ENCODE measurements at regions not wholly inside any gene's neighbourhood (a gene's known extent, or its start where the extent isn't known, plus 50 kb on each side); places are given as distances from the start of the nearest gene placed in this dataset.
"Not testable (repeated sequence)": the region's sequence is repeated elsewhere in the genome, so short reads cannot be mapped to it uniquely, and the experiment has no call there.

GRCh38 chr10:105733924-105734323 is 1092.8 kb downstream of the SORCS3 start:
- ATAC-seq (peak; percentile 94 to 99 (median 96)), FAIRE-seq (no peak), DNase-seq (peak in 3 of 6 donors; percentile 24 to 43 (median 25))
- TF ChIP-seq CTCF (IDR thresholded peaks at IDR 0.05): no peak
- intact Hi-C loops (cut with DNase I): no loop called here
- Histone ChIP-seq H3K27me3 (no peaks in the 10 kb centered on the region), H3K4me1 (peaks cover 4 to 13% (median 13%) of the 10 kb centered on the region in 3 donors), H3K4me3 (no peak overlapping the region), H3K36me3 (no peaks in the 10 kb centered on the region), H3K9me3 (no peaks in the 10 kb centered on the region), H3K27ac (peak overlapping the region in 2 of 4 donors; percentile 50 to 68)

- intact Hi-C loops (cut with DNase I): no loop called here
Observed at GRCh38 chr10:105729428-105729827, 1088.3 kb downstream of the SORCS3 start.

GRCh38 chr10:105727586-105727985 is 1086.5 kb downstream of the SORCS3 start:
- DNase-seq; ATAC-seq; FAIRE-seq; H3K4me1 ChIP-seq; H3K27ac ChIP-seq; H3K9me3 ChIP-seq; H3K36me3 ChIP-seq; intact Hi-C loops (cut with DNase I); H3K4me3 ChIP-seq; H3K27me3 ChIP-seq: not testable (repeated sequence)
- 80 to 84% methylated on average over 2 of the region's 2 CpGs for WGBS, 2 donors

More at GRCh38 chr10:105729428-105729827, 1088.3 kb downstream of the SORCS3 start:
- H3K4me3 ChIP-seq: no peak overlapping the region
- no peaks in the 10 kb centered on the region for H3K36me3 ChIP-seq
- 63 to 65% methylated on average over 1 of the region's 1 CpG for WGBS, 2 donors
- no peaks in the 10 kb centered on the region for H3K9me3 ChIP-seq
- H3K27ac ChIP-seq: no peak overlapping the region
- no peak for TF ChIP-seq CTCF (IDR thresholded peaks at IDR 0.05)
- DNase-seq: peak in 1 of 6 donors; percentile 25
- no peak for FAIRE-seq
- no peaks in the 10 kb centered on the region for H3K27me3 ChIP-seq
- peaks cover 0 to 12% (median 4%) of the 10 kb centered on the region in 3 donors for H3K4me1 ChIP-seq
- ATAC-seq: no peak

GRCh38 chr10:105727131-105727530 is 1086.0 kb downstream of the SORCS3 start:
- intact Hi-C loops (cut with DNase I): no loop called here
- no peaks in the 10 kb centered on the region for H3K4me1 ChIP-seq
- no peak for DNase-seq
- H3K4me3 ChIP-seq: no peak overlapping the region
- ATAC-seq: no peak
- H3K27ac ChIP-seq: no peak overlapping the region
- H3K36me3 ChIP-seq: no peaks in the 10 kb centered on the region
- no peaks in the 10 kb centered on the region for H3K27me3 ChIP-seq
- no peaks in the 10 kb centered on the region for H3K9me3 ChIP-seq
- FAIRE-seq: no peak
- no peak for TF ChIP-seq CTCF (IDR thresholded peaks at IDR 0.05)
- 72 to 76% methylated on average over 2 of the region's 2 CpGs for WGBS, 2 donors

- no peak overlapping the region for H3K27ac ChIP-seq
- ATAC-seq: no peak
- H3K9me3 ChIP-seq: no peaks in the 10 kb centered on the region
- intact Hi-C loops (cut with DNase I): no loop called here
- WGBS, 2 donors: 84 to 85% methylated on average over 3 of the region's 3 CpGs
- TF ChIP-seq CTCF (IDR thresholded peaks at IDR 0.05): no peak
- no peak for DNase-seq
- H3K36me3 ChIP-seq: no peaks in the 10 kb centered on the region
- no peak for FAIRE-seq
- H3K4me3 ChIP-seq: no peak overlapping the region
- no peaks in the 10 kb centered on the region for H3K4me1 ChIP-seq
- H3K27me3 ChIP-seq: no peaks in the 10 kb centered on the region
Observed at GRCh38 chr10:105726149-105726548, 1085.1 kb downstream of the SORCS3 start.
